GM23338 (cell line): ENCODE measurements at regions not wholly inside any gene's neighbourhood (a gene's known extent, or its start where the extent isn't known, plus 50 kb on each side); places are given as distances from the start of the nearest gene placed in this dataset.

Experiments used
- ATAC-seq: fragments of 200-7000 bp; cut with Tn5 transposase; 3 replicates; pipeline ENCODE4 v1.9.1; 2020
- DNase-seq: peaks from one replicate; pipeline ENCODE4 v3.0.0-alpha.2; 2015; ENCODE audit warnings: low spot score
- H2AFZ ChIP-seq: fragments of 200-600 bp; sonication (generic); 2 replicates; pipeline ENCODE4 v1.8.0; 2016; ENCODE audit warnings: antibody characterized with exemption, mild to moderate bottlenecking, moderate library complexity
- H3F3A ChIP-seq: fragments of 200-600 bp; sonication (generic); replicated peaks from 2 replicates; pipeline ENCODE4 v1.8.0; 2017; ENCODE audit warnings: antibody characterized with exemption, mixed run types, low read depth
- H3K27ac ChIP-seq: fragments of 200-600 bp; sonication (generic); 2 replicates; pipeline ENCODE4 v1.6.1; 2016; ENCODE audit warnings: low read depth
- H3K27me3 ChIP-seq: fragments of 200-600 bp; sonication (generic); 2 replicates; pipeline ENCODE4 v1.8.0; 2016; ENCODE audit warnings: mild to moderate bottlenecking, mixed run types, moderate library complexity; ENCODE audit not compliant: insufficient read depth
- H3K36me3 ChIP-seq: fragments of 200-600 bp; sonication (generic); 2 replicates; pipeline ENCODE4 v1.8.0; 2016; ENCODE audit warnings: mild to moderate bottlenecking; ENCODE audit not compliant: insufficient read depth
- H3K4me1 ChIP-seq: fragments of 200-600 bp; sonication (generic); 2 replicates; pipeline ENCODE4 v1.8.0; 2016; ENCODE audit warnings: mild to moderate bottlenecking, moderate library complexity; ENCODE audit not compliant: insufficient read depth
- H3K4me2 ChIP-seq: fragments of 200-600 bp; sonication (generic); 2 replicates; pipeline ENCODE4 v1.7.1; 2017; ENCODE audit warnings: mixed run types
- H3K4me3 ChIP-seq: fragments of 200-600 bp; sonication (generic); 2 replicates; pipeline ENCODE4 v1.6.1; 2016; ENCODE audit warnings: mixed run types
- H3K79me2 ChIP-seq: fragments of 200-600 bp; sonication (generic); replicated peaks from 2 replicates; pipeline ENCODE4 v1.8.0; 2017; ENCODE audit warnings: mild to moderate bottlenecking; ENCODE audit not compliant: insufficient read depth
- H3K9me2 ChIP-seq: fragments of 200-600 bp; sonication (generic); 2 replicates; pipeline ENCODE4 v1.8.0; 2017; ENCODE audit not compliant: insufficient read depth
- H4K20me1 ChIP-seq: fragments of 200-600 bp; sonication (generic); replicated peaks from 2 replicates; pipeline ENCODE4 v1.8.0; 2017; ENCODE audit warnings: mild to moderate bottlenecking; ENCODE audit not compliant: insufficient read depth
- H3K27ac Mint-ChIP-seq: 2 replicates; pipeline ENCODE4 v1.8.0; 2020; ENCODE audit warnings: inconsistent platforms, mild to moderate bottlenecking, moderate library complexity, mixed read lengths
- H3K27me3 Mint-ChIP-seq: 3 replicates; pipeline ENCODE4 v1.8.0; 2022; ENCODE audit warnings: low read depth, mild to moderate bottlenecking, moderate library complexity, mixed read lengths, inconsistent platforms; ENCODE audit not compliant: insufficient read depth, poor library complexity
- H3K36me3 Mint-ChIP-seq: 3 replicates; pipeline ENCODE4 v1.8.0; 2021; ENCODE audit warnings: low read depth, mild to moderate bottlenecking, inconsistent platforms, moderate library complexity, mixed read lengths
- H3K4me1 Mint-ChIP-seq: 3 replicates; pipeline ENCODE4 v1.8.0; 2020; ENCODE audit warnings: mild to moderate bottlenecking, inconsistent platforms, mixed read lengths
- H3K4me3 Mint-ChIP-seq: 3 replicates; pipeline ENCODE4 v1.8.0; 2021; ENCODE audit warnings: moderate library complexity, mild to moderate bottlenecking, inconsistent platforms, mixed read lengths
- H3K9me3 Mint-ChIP-seq: 3 replicates; pipeline ENCODE4 v1.8.0; 2020; ENCODE audit warnings: moderate library complexity, mild to moderate bottlenecking, inconsistent platforms, mixed read lengths
- CREB1 ChIP-seq: fragments of 250-450 bp; sonication (Bioruptor Pico); IDR thresholded peaks from 2 replicates; pipeline ENCODE4 v1.5.0; 2020; ENCODE audit warnings: low read depth, mild to moderate bottlenecking, moderate library complexity
- ETS1 ChIP-seq: IDR thresholded peaks from 2 replicates; pipeline ENCODE4 v1.6.1; 2016; ENCODE audit warnings: antibody characterized with exemption
- EZH2 ChIP-seq: fragments of 200-600 bp; sonication (generic); IDR thresholded peaks from one replicate; pipeline ENCODE4 v1.8.0; 2017; ENCODE audit warnings: antibody characterized with exemption, mild to moderate bottlenecking, low read depth; ENCODE audit not compliant: unreplicated experiment
- EZH2phosphoT487 ChIP-seq: fragments of 200-600 bp; sonication (generic); IDR thresholded peaks from one replicate; pipeline ENCODE4 v1.8.1; 2018; ENCODE audit warnings: antibody characterized with exemption; ENCODE audit not compliant: unreplicated experiment
- NANOG ChIP-seq: IDR thresholded peaks from 2 replicates; pipeline ENCODE4 v1.6.1; 2016; ENCODE audit warnings: antibody characterized with exemption, borderline replicate concordance
- STAT1 ChIP-seq: IDR thresholded peaks from one replicate; pipeline ENCODE4 v1.6.1; 2016; ENCODE audit warnings: antibody characterized with exemption; ENCODE audit not compliant: unreplicated experiment
- ZNF114 ChIP-seq: fragments of 250-450 bp; sonication (Bioruptor Pico); IDR thresholded peaks from 2 replicates; pipeline ENCODE4 v1.5.0; 2020; ENCODE audit warnings: mild to moderate bottlenecking, moderate library complexity
- TF ChIP-seq, protein P1 (sequence below): fragments of 250-450 bp; sonication (Bioruptor Pico); IDR thresholded peaks from 2 replicates; pipeline ENCODE4 v1.5.0; 2020; ENCODE audit warnings: mild to moderate bottlenecking, moderate library complexity
- TF ChIP-seq, protein P2 (sequence below), 2 experiments: fragments of 200-600 bp in 1 of 2; sonication (generic) in 1 of 2; conservative IDR thresholded peaks; 2 replicates each; pipeline versions ENCODE4 v1.5.1 to v1.6.1; 2016 to 2017; ENCODE audit warnings: antibody characterized with exemption in 2 of 2, low read depth in 2 of 2, mild to moderate bottlenecking in 2 of 2, moderate library complexity in 1 of 2
- TF ChIP-seq, protein P3 (sequence below): IDR thresholded peaks from one replicate; pipeline ENCODE4 v1.6.1; 2018; ENCODE audit warnings: antibody characterized with exemption; ENCODE audit not compliant: unreplicated experiment

- H3K27ac Mint-ChIP-seq: no peak overlapping the region
- H3K27ac ChIP-seq: no peak overlapping the region
- no peaks in the 10 kb centered on the region for H3F3A ChIP-seq
- no peak for TF ChIP-seq ETS1
- no peak for TF ChIP-seq ZNF114 (CRISPR knock-in tag)
- TF ChIP-seq, protein P1, sequence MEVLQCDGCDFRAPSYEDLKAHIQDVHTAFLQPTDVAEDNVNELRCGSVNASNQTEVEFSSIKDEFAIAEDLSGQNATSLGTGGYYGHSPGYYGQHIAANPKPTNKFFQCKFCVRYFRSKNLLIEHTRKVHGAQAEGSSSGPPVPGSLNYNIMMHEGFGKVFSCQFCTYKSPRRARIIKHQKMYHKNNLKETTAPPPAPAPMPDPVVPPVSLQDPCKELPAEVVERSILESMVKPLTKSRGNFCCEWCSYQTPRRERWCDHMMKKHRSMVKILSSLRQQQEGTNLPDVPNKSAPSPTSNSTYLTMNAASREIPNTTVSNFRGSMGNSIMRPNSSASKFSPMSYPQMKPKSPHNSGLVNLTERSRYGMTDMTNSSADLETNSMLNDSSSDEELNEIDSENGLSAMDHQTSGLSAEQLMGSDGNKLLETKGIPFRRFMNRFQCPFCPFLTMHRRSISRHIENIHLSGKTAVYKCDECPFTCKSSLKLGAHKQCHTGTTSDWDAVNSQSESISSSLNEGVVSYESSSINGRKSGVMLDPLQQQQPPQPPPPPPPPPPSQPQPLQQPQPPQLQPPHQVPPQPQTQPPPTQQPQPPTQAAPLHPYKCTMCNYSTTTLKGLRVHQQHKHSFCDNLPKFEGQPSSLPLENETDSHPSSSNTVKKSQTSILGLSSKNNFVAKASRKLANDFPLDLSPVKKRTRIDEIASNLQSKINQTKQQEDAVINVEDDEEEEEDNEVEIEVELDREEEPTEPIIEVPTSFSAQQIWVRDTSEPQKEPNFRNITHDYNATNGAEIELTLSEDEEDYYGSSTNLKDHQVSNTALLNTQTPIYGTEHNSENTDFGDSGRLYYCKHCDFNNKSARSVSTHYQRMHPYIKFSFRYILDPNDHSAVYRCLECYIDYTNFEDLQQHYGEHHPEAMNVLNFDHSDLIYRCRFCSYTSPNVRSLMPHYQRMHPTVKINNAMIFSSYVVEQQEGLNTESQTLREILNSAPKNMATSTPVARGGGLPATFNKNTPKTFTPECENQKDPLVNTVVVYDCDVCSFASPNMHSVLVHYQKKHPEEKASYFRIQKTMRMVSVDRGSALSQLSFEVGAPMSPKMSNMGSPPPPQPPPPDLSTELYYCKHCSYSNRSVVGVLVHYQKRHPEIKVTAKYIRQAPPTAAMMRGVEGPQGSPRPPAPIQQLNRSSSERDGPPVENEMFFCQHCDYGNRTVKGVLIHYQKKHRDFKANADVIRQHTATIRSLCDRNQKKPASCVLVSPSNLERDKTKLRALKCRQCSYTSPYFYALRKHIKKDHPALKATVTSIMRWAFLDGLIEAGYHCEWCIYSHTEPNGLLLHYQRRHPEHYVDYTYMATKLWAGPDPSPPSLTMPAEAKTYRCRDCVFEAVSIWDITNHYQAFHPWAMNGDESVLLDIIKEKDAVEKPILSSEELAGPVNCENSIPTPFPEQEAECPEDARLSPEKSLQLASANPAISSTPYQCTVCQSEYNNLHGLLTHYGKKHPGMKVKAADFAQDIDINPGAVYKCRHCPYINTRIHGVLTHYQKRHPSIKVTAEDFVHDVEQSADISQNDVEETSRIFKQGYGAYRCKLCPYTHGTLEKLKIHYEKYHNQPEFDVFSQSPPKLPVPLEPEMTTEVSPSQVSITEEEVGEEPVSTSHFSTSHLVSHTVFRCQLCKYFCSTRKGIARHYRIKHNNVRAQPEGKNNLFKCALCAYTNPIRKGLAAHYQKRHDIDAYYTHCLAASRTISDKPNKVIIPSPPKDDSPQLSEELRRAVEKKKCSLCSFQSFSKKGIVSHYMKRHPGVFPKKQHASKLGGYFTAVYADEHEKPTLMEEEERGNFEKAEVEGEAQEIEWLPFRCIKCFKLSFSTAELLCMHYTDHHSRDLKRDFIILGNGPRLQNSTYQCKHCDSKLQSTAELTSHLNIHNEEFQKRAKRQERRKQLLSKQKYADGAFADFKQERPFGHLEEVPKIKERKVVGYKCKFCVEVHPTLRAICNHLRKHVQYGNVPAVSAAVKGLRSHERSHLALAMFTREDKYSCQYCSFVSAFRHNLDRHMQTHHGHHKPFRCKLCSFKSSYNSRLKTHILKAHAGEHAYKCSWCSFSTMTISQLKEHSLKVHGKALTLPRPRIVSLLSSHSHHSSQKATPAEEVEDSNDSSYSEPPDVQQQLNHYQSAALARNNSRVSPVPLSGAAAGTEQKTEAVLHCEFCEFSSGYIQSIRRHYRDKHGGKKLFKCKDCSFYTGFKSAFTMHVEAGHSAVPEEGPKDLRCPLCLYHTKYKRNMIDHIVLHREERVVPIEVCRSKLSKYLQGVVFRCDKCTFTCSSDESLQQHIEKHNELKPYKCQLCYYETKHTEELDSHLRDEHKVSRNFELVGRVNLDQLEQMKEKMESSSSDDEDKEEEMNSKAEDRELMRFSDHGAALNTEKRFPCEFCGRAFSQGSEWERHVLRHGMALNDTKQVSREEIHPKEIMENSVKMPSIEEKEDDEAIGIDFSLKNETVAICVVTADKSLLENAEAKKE (CRISPR knock-in tag): no peak
- no peak for TF ChIP-seq STAT1
- TF ChIP-seq EZH2phosphoT487: no peak
- TF ChIP-seq NANOG: no peak
- TF ChIP-seq, protein P2, sequence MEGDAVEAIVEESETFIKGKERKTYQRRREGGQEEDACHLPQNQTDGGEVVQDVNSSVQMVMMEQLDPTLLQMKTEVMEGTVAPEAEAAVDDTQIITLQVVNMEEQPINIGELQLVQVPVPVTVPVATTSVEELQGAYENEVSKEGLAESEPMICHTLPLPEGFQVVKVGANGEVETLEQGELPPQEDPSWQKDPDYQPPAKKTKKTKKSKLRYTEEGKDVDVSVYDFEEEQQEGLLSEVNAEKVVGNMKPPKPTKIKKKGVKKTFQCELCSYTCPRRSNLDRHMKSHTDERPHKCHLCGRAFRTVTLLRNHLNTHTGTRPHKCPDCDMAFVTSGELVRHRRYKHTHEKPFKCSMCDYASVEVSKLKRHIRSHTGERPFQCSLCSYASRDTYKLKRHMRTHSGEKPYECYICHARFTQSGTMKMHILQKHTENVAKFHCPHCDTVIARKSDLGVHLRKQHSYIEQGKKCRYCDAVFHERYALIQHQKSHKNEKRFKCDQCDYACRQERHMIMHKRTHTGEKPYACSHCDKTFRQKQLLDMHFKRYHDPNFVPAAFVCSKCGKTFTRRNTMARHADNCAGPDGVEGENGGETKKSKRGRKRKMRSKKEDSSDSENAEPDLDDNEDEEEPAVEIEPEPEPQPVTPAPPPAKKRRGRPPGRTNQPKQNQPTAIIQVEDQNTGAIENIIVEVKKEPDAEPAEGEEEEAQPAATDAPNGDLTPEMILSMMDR (conservative IDR thresholded peaks at IDR 0.05; ENCODE audit: low read depth in 2 of 2): no peak
- no peak for TF ChIP-seq CREB1
- no peak for TF ChIP-seq EZH2
- TF ChIP-seq, protein P3, sequence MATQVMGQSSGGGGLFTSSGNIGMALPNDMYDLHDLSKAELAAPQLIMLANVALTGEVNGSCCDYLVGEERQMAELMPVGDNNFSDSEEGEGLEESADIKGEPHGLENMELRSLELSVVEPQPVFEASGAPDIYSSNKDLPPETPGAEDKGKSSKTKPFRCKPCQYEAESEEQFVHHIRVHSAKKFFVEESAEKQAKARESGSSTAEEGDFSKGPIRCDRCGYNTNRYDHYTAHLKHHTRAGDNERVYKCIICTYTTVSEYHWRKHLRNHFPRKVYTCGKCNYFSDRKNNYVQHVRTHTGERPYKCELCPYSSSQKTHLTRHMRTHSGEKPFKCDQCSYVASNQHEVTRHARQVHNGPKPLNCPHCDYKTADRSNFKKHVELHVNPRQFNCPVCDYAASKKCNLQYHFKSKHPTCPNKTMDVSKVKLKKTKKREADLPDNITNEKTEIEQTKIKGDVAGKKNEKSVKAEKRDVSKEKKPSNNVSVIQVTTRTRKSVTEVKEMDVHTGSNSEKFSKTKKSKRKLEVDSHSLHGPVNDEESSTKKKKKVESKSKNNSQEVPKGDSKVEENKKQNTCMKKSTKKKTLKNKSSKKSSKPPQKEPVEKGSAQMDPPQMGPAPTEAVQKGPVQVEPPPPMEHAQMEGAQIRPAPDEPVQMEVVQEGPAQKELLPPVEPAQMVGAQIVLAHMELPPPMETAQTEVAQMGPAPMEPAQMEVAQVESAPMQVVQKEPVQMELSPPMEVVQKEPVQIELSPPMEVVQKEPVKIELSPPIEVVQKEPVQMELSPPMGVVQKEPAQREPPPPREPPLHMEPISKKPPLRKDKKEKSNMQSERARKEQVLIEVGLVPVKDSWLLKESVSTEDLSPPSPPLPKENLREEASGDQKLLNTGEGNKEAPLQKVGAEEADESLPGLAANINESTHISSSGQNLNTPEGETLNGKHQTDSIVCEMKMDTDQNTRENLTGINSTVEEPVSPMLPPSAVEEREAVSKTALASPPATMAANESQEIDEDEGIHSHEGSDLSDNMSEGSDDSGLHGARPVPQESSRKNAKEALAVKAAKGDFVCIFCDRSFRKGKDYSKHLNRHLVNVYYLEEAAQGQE: no peak
- H2AFZ ChIP-seq: no peak overlapping the region
- H3K27me3 Mint-ChIP-seq: peaks cover 1% of the 10 kb centered on the region
- no peaks in the 10 kb centered on the region; the same call in 2 of the 3 replicates for H3K36me3 Mint-ChIP-seq
- H3K4me1 ChIP-seq: no peaks in the 10 kb centered on the region
- peaks cover 3% of the 10 kb centered on the region; the same call in 1 of the 2 replicates for H3K9me2 ChIP-seq
- no peak overlapping the region for H3K4me3 Mint-ChIP-seq
- no peaks in the 10 kb centered on the region for H3K36me3 ChIP-seq
- H4K20me1 ChIP-seq: no peaks in the 10 kb centered on the region
- ATAC-seq (no peak), DNase-seq (no peak)
- no peaks in the 10 kb centered on the region for H3K79me2 ChIP-seq
- H3K4me3 ChIP-seq: no peak overlapping the region
- peaks cover 5% of the 10 kb centered on the region; the same call in 2 of the 3 replicates for H3K9me3 Mint-ChIP-seq
- no peaks in the 10 kb centered on the region for H3K27me3 ChIP-seq
- no peak overlapping the region for H3K4me2 ChIP-seq
- H3K4me1 Mint-ChIP-seq: no peaks in the 10 kb centered on the region
Measured at GRCh38 chr1:232713785-232714184, 83.9 kb upstream of the SIPA1L2 start.
